ENCODE measurements at regions not wholly inside any gene's neighbourhood (a gene's known extent, or its start where the extent isn't known, plus 50 kb on each side); places are given as distances from the start of the nearest gene placed in this dataset.

DNA sequence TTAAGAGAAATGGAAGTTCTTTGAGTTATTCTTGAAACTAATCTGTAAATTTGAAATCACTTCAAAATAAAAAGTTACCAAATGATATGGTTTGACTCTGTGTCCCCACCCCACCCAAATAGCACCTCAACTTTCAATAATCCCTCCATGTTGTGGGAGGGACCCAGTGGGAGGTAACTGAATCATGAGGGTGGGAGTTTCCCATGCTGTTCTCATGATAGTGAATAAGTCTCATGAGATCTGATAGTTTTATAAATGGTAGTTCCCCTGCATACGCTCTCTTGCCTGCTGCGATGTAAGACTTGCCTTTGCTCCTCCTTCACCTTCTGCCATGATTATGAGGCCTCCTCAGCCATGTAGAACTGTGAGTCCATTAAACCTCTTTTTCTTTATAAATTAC lies 690.7 kb upstream of the ZNF385D start:
- no peak for TF ChIP-seq POLR2A (IDR thresholded peaks at IDR 0.05)
- no peak for TF ChIP-seq POLR2AphosphoS5 (IDR thresholded peaks at IDR 0.05)
- TF ChIP-seq, protein P1, sequence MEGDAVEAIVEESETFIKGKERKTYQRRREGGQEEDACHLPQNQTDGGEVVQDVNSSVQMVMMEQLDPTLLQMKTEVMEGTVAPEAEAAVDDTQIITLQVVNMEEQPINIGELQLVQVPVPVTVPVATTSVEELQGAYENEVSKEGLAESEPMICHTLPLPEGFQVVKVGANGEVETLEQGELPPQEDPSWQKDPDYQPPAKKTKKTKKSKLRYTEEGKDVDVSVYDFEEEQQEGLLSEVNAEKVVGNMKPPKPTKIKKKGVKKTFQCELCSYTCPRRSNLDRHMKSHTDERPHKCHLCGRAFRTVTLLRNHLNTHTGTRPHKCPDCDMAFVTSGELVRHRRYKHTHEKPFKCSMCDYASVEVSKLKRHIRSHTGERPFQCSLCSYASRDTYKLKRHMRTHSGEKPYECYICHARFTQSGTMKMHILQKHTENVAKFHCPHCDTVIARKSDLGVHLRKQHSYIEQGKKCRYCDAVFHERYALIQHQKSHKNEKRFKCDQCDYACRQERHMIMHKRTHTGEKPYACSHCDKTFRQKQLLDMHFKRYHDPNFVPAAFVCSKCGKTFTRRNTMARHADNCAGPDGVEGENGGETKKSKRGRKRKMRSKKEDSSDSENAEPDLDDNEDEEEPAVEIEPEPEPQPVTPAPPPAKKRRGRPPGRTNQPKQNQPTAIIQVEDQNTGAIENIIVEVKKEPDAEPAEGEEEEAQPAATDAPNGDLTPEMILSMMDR (IDR thresholded peaks at IDR 0.05), result no peak
